HL-60/S4 (cell line): ENCODE measurements at regions not wholly inside any gene's neighbourhood (a gene's known extent, or its start where the extent isn't known, plus 50 kb on each side); places are given as distances from the start of the nearest gene placed in this dataset.

Source experiments
- in situ Hi-C: fragments of 300-500 bp; cut with MboI; formaldehyde crosslinking; loops from 2 replicates; pipeline ENCODE4 v1.14.3; 2022; ENCODE audit warnings: low sequenced_read_pairs

GRCh38 chr14:38850664-38851063 is 252.4 kb downstream of the SEC23A start:
- in situ Hi-C loops = no loop called here

- in situ Hi-C loops = no loop called here
Observed at GRCh38 chr14:38848243-38848935, 254.6 kb downstream of the SEC23A start.

- in situ Hi-C loops = no loop called here
Observed at GRCh38 chr14:38847161-38847560, 255.9 kb downstream of the SEC23A start.

- in situ Hi-C loops = no loop called here
Observed at GRCh38 chr14:38839694-38840365, 263.2 kb downstream of the SEC23A start.

- in situ Hi-C loops = no loop called here
Observed at GRCh38 chr14:38838979-38839323, 264.1 kb downstream of the SEC23A start.

GRCh38 chr14:38838049-38838978 is 264.7 kb downstream of the SEC23A start:
- in situ Hi-C loops = no loop called here

- in situ Hi-C loops = no loop called here
Observed at GRCh38 chr14:38837343-38838048, 265.5 kb downstream of the SEC23A start.

GRCh38 chr14:38836539-38836938 is 266.5 kb downstream of the SEC23A start:
- in situ Hi-C loops = no loop called here

GRCh38 chr14:38835874-38836273 is 267.2 kb downstream of the SEC23A start:
- in situ Hi-C loops = no loop called here

GRCh38 chr14:38828183-38828827 is 274.7 kb downstream of the SEC23A start:
- in situ Hi-C loops = no loop called here

GRCh38 chr14:38824706-38825105 is 278.3 kb downstream of the SEC23A start:
- in situ Hi-C loops = no loop called here

GRCh38 chr14:38818555-38818954 is 284.5 kb downstream of the SEC23A start:
- in situ Hi-C loops = no loop called here

GRCh38 chr14:38808734-38809455 is 294.1 kb downstream of the SEC23A start:
- in situ Hi-C loops = no loop called here

GRCh38 chr14:38799671-38800070 is 303.4 kb downstream of the SEC23A start:
- in situ Hi-C loops = no loop called here

- in situ Hi-C loops = no loop called here
Observed at GRCh38 chr14:38794677-38795076, 308.4 kb downstream of the SEC23A start.

GRCh38 chr14:38791862-38792261 is 311.2 kb downstream of the SEC23A start:
- in situ Hi-C loops = no loop called here

GRCh38 chr14:38790916-38791315 is 312.1 kb downstream of the SEC23A start:
- in situ Hi-C loops = no loop called here

GRCh38 chr14:38789805-38790204 is 313.2 kb downstream of the SEC23A start:
- in situ Hi-C loops = no loop called here

GRCh38 chr14:38788060-38788459 is 315.0 kb downstream of the SEC23A start:
- in situ Hi-C loops = no loop called here

GRCh38 chr14:38786921-38787320 is 316.1 kb downstream of the SEC23A start:
- in situ Hi-C loops = no loop called here
